ENCODE measurements at regions not wholly inside any gene's neighbourhood (a gene's known extent, or its start where the extent isn't known, plus 50 kb on each side); places are given as distances from the start of the nearest gene placed in this dataset.
"Not testable (repeated sequence)": the region's sequence is repeated elsewhere in the genome, so short reads cannot be mapped to it uniquely, and the experiment has no call there.

GRCh38 chr14:83611906-83612390, 1918.0 kb upstream of the FLRT2 start:
- no peaks in the 10 kb centered on the region for H3K36me3 Mint-ChIP-seq (ENCODE audit: low read depth)
- no peak overlapping the region for H3K4me3 Mint-ChIP-seq
- peaks cover 10% of the 10 kb centered on the region for H3K9me3 Mint-ChIP-seq
- no peak overlapping the region for H3K27ac Mint-ChIP-seq
- intact Hi-C loops (cut with micrococcal nuclease), result no loop called here
- CTCF ChIA-PET, result no interaction called here
- no peaks in the 10 kb centered on the region for H3K27me3 Mint-ChIP-seq (ENCODE audit: low read depth)
- H3K4me1 Mint-ChIP-seq (ENCODE audit: low read depth), result no peaks in the 10 kb centered on the region
- no peak for DNase-seq

GRCh38 chr14:83614956-83615355, 1915.0 kb upstream of the FLRT2 start:
- no peak overlapping the region for H3K4me3 Mint-ChIP-seq
- no peak overlapping the region for H3K27ac Mint-ChIP-seq
- DNase-seq, result no peak
- no peaks in the 10 kb centered on the region for H3K36me3 Mint-ChIP-seq (ENCODE audit: low read depth)
- intact Hi-C loops (cut with micrococcal nuclease), result no loop called here
- no peaks in the 10 kb centered on the region for H3K27me3 Mint-ChIP-seq (ENCODE audit: low read depth)
- H3K9me3 Mint-ChIP-seq, result peaks cover 10% of the 10 kb centered on the region
- CTCF ChIA-PET, result interaction anchor here (0.6 kb wide), 1 partner anchor 21 kb away, joined by 3 read pairs; no protein-coding TSS in a partner anchor
- no peaks in the 10 kb centered on the region for H3K4me1 Mint-ChIP-seq (ENCODE audit: low read depth)

- CTCF ChIA-PET, result no interaction called here
- H3K27ac Mint-ChIP-seq, result no peak overlapping the region
- intact Hi-C loops (cut with micrococcal nuclease), result no loop called here
- H3K4me3 Mint-ChIP-seq, result no peak overlapping the region
- DNase-seq, result no peak
- H3K9me3 Mint-ChIP-seq, result peaks cover 10% of the 10 kb centered on the region
- no peaks in the 10 kb centered on the region for H3K27me3 Mint-ChIP-seq (ENCODE audit: low read depth)
- no peaks in the 10 kb centered on the region for H3K4me1 Mint-ChIP-seq (ENCODE audit: low read depth)
- peaks cover 2% of the 10 kb centered on the region for H3K36me3 Mint-ChIP-seq (ENCODE audit: low read depth)
Observed at GRCh38 chr14:83624541-83624940, 1905.4 kb upstream of the FLRT2 start.

GRCh38 chr14:83632375-83632774, 1897.6 kb upstream of the FLRT2 start:
- peaks cover 18% of the 10 kb centered on the region for H3K9me3 Mint-ChIP-seq
- no peak overlapping the region for H3K4me3 Mint-ChIP-seq
- no peaks in the 10 kb centered on the region for H3K4me1 Mint-ChIP-seq (ENCODE audit: low read depth)
- intact Hi-C loops (cut with micrococcal nuclease), result no loop called here
- CTCF ChIA-PET, result no interaction called here
- no peak overlapping the region for H3K27ac Mint-ChIP-seq
- H3K36me3 Mint-ChIP-seq (ENCODE audit: low read depth), result peaks cover 2% of the 10 kb centered on the region
- no peaks in the 10 kb centered on the region for H3K27me3 Mint-ChIP-seq (ENCODE audit: low read depth)
- DNase-seq, result no peak

- no peak overlapping the region for H3K4me3 Mint-ChIP-seq
- peaks cover 10% of the 10 kb centered on the region for H3K9me3 Mint-ChIP-seq
- no peak overlapping the region for H3K27ac Mint-ChIP-seq
- no peaks in the 10 kb centered on the region for H3K36me3 Mint-ChIP-seq (ENCODE audit: low read depth)
- no peaks in the 10 kb centered on the region for H3K27me3 Mint-ChIP-seq (ENCODE audit: low read depth)
- intact Hi-C loops (cut with micrococcal nuclease), result no loop called here
- no peaks in the 10 kb centered on the region for H3K4me1 Mint-ChIP-seq (ENCODE audit: low read depth)
- CTCF ChIA-PET, result no interaction called here
- no peak for DNase-seq
Observed at GRCh38 chr14:83638748-83639504, 1891.0 kb upstream of the FLRT2 start.

GRCh38 chr14:83639505-83639875, 1890.5 kb upstream of the FLRT2 start:
- H3K27ac Mint-ChIP-seq; H3K36me3 Mint-ChIP-seq (ENCODE audit: low read depth); H3K27me3 Mint-ChIP-seq (ENCODE audit: low read depth); H3K4me1 Mint-ChIP-seq (ENCODE audit: low read depth); intact Hi-C loops (cut with micrococcal nuclease); H3K4me3 Mint-ChIP-seq; DNase-seq; CTCF ChIA-PET: not testable (repeated sequence)
- H3K9me3 Mint-ChIP-seq, result peaks cover 10% of the 10 kb centered on the region

- DNase-seq, result no peak
- Mint-ChIP-seq H3K27ac (no peak overlapping the region), H3K4me1 (ENCODE audit: low read depth) (no peaks in the 10 kb centered on the region), H3K4me3 (no peak overlapping the region), H3K9me3 (peaks cover 16% of the 10 kb centered on the region), H3K36me3 (ENCODE audit: low read depth) (no peaks in the 10 kb centered on the region), H3K27me3 (ENCODE audit: low read depth) (no peaks in the 10 kb centered on the region)
- intact Hi-C loops (cut with micrococcal nuclease), result no loop called here
- CTCF ChIA-PET, result no interaction called here
Observed at GRCh38 chr14:83646228-83646627, 1883.7 kb upstream of the FLRT2 start.

- CTCF ChIA-PET, result no interaction called here
- Mint-ChIP-seq H3K9me3 (peaks cover 11% of the 10 kb centered on the region), H3K27me3 (ENCODE audit: low read depth) (no peaks in the 10 kb centered on the region), H3K36me3 (ENCODE audit: low read depth) (no peaks in the 10 kb centered on the region), H3K4me3 (no peak overlapping the region), H3K4me1 (ENCODE audit: low read depth) (no peaks in the 10 kb centered on the region), H3K27ac (no peak overlapping the region)
- no peak for DNase-seq
- intact Hi-C loops (cut with micrococcal nuclease), result no loop called here
Observed at GRCh38 chr14:83660597-83660996, 1869.3 kb upstream of the FLRT2 start.

- Mint-ChIP-seq H3K27me3 (ENCODE audit: low read depth) (no peaks in the 10 kb centered on the region), H3K9me3 (peaks cover 23% of the 10 kb centered on the region), H3K4me3 (no peak overlapping the region), H3K4me1 (ENCODE audit: low read depth) (no peaks in the 10 kb centered on the region), H3K36me3 (ENCODE audit: low read depth) (no peaks in the 10 kb centered on the region), H3K27ac (no peak overlapping the region)
- intact Hi-C loops (cut with micrococcal nuclease), result no loop called here
- DNase-seq, result no peak
- CTCF ChIA-PET, result no interaction called here
Observed at GRCh38 chr14:83664389-83664788, 1865.6 kb upstream of the FLRT2 start.

- no peak overlapping the region for H3K4me3 Mint-ChIP-seq
- H3K9me3 Mint-ChIP-seq, result peaks cover 8% of the 10 kb centered on the region
- no peak overlapping the region for H3K27ac Mint-ChIP-seq
- DNase-seq, result no peak
- intact Hi-C loops (cut with micrococcal nuclease), result no loop called here
- CTCF ChIA-PET, result no interaction called here
- no peaks in the 10 kb centered on the region for H3K27me3 Mint-ChIP-seq (ENCODE audit: low read depth)
- no peaks in the 10 kb centered on the region for H3K4me1 Mint-ChIP-seq (ENCODE audit: low read depth)
- H3K36me3 Mint-ChIP-seq (ENCODE audit: low read depth), result no peaks in the 10 kb centered on the region
Observed at GRCh38 chr14:83689265-83689664, 1840.7 kb upstream of the FLRT2 start.

- no peaks in the 10 kb centered on the region for H3K36me3 Mint-ChIP-seq (ENCODE audit: low read depth)
- no peak overlapping the region for H3K27ac Mint-ChIP-seq
- H3K4me3 Mint-ChIP-seq, result no peak overlapping the region
- intact Hi-C loops (cut with micrococcal nuclease), result no loop called here
- no peaks in the 10 kb centered on the region for H3K4me1 Mint-ChIP-seq (ENCODE audit: low read depth)
- H3K27me3 Mint-ChIP-seq (ENCODE audit: low read depth), result no peaks in the 10 kb centered on the region
- DNase-seq, result no peak
- H3K9me3 Mint-ChIP-seq, result peaks cover 1% of the 10 kb centered on the region
- CTCF ChIA-PET, result interaction anchor here (0.7 kb wide), 1 partner anchor 1030 kb away, joined by 3 read pairs; no protein-coding TSS in a partner anchor
Observed at GRCh38 chr14:83697099-83697498, 1832.8 kb upstream of the FLRT2 start.

GRCh38 chr14:83702619-83703018, 1827.3 kb upstream of the FLRT2 start:
- H3K4me3 Mint-ChIP-seq, result no peak overlapping the region
- CTCF ChIA-PET, result no interaction called here
- peaks cover 8% of the 10 kb centered on the region for H3K9me3 Mint-ChIP-seq
- no peaks in the 10 kb centered on the region for H3K27me3 Mint-ChIP-seq (ENCODE audit: low read depth)
- intact Hi-C loops (cut with micrococcal nuclease), result no loop called here
- no peak overlapping the region for H3K27ac Mint-ChIP-seq
- DNase-seq, result no peak
- H3K36me3 Mint-ChIP-seq (ENCODE audit: low read depth), result no peaks in the 10 kb centered on the region
- H3K4me1 Mint-ChIP-seq (ENCODE audit: low read depth), result no peaks in the 10 kb centered on the region

GRCh38 chr14:83706231-83706954, 1823.6 kb upstream of the FLRT2 start:
- Mint-ChIP-seq H3K4me1 (ENCODE audit: low read depth) (no peaks in the 10 kb centered on the region), H3K4me3 (no peak overlapping the region), H3K27me3 (ENCODE audit: low read depth) (no peaks in the 10 kb centered on the region), H3K27ac (no peak overlapping the region), H3K9me3 (peaks cover 9% of the 10 kb centered on the region), H3K36me3 (ENCODE audit: low read depth) (no peaks in the 10 kb centered on the region)
- no peak for DNase-seq
- intact Hi-C loops (cut with micrococcal nuclease), result no loop called here
- CTCF ChIA-PET, result no interaction called here

All from activated naive CD4-positive, alpha-beta T cell treated with anti-CD3 and anti-CD28 coated beads for 36 hours (primary cell).